ENCODE measurements at regions not wholly inside any gene's neighbourhood (a gene's known extent, or its start where the extent isn't known, plus 50 kb on each side); places are given as distances from the start of the nearest gene placed in this dataset.

- TF ChIP-seq EZH2 (optimal IDR thresholded peaks at IDR 0.05; ENCODE audit: low read depth, low read length) = no peak
- TF ChIP-seq CTCF (IDR thresholded peaks at IDR 0.05; ENCODE audit: low read length) = no peak
- no peak for TF ChIP-seq EZH2phosphoT487 (IDR thresholded peaks at IDR 0.05; ENCODE audit: low read length)
Observed at GRCh38 chr5:108587821-108588220, 159.9 kb upstream of the FER start.
